Endothelial cell of hepatic sinusoid (primary cell): ENCODE measurements at regions not wholly inside any gene's neighbourhood (a gene's known extent, or its start where the extent isn't known, plus 50 kb on each side); places are given as distances from the start of the nearest gene placed in this dataset.

ENCODE experiments used
- in situ Hi-C: cut with HindIII; loops from 2 replicates; pipeline ENCODE4 v1.10.0; 2017; ENCODE audit warnings: low sequenced_read_pairs

- in situ Hi-C loops = no loop called here
Observed at GRCh38 chr13:106873810-106874209, 305.9 kb upstream of the ARGLU1 start.

- in situ Hi-C loops = loop anchor here (5.0 kb wide), 1 partner anchor 80 kb away; no protein-coding TSS in a partner anchor
Observed at GRCh38 chr13:106867249-106867648, 299.3 kb upstream of the ARGLU1 start.

- in situ Hi-C loops = loop anchor here (5.0 kb wide), 1 partner anchor 79 kb away; no protein-coding TSS in a partner anchor
Observed at GRCh38 chr13:106865716-106866440, 297.9 kb upstream of the ARGLU1 start.

GRCh38 chr13:106859533-106859904 is 291.6 kb upstream of the ARGLU1 start:
- in situ Hi-C loops = no loop called here

GRCh38 chr13:106858903-106859532 is 291.1 kb upstream of the ARGLU1 start:
- in situ Hi-C loops = no loop called here

GRCh38 chr13:106852436-106852835 is 284.5 kb upstream of the ARGLU1 start:
- in situ Hi-C loops = no loop called here

- in situ Hi-C loops = no loop called here
Observed at GRCh38 chr13:106850973-106851650, 283.2 kb upstream of the ARGLU1 start.

GRCh38 chr13:106846571-106847448 is 278.9 kb upstream of the ARGLU1 start:
- in situ Hi-C loops = no loop called here

- in situ Hi-C loops = no loop called here
Observed at GRCh38 chr13:106836186-106836802, 268.4 kb upstream of the ARGLU1 start.

- in situ Hi-C loops = no loop called here
Observed at GRCh38 chr13:106835477-106835876, 267.5 kb upstream of the ARGLU1 start.

- in situ Hi-C loops = no loop called here
Observed at GRCh38 chr13:106821979-106822378, 254.0 kb upstream of the ARGLU1 start.

GRCh38 chr13:106819413-106820180 is 251.7 kb upstream of the ARGLU1 start:
- in situ Hi-C loops = no loop called here

GRCh38 chr13:106818971-106819370 is 251.0 kb upstream of the ARGLU1 start:
- in situ Hi-C loops = no loop called here

- in situ Hi-C loops = no loop called here
Observed at GRCh38 chr13:106815545-106815944, 247.6 kb upstream of the ARGLU1 start.

- in situ Hi-C loops = no loop called here
Observed at GRCh38 chr13:106814463-106814862, 246.5 kb upstream of the ARGLU1 start.

- in situ Hi-C loops = no loop called here
Observed at GRCh38 chr13:106810069-106810468, 242.1 kb upstream of the ARGLU1 start.

- in situ Hi-C loops = no loop called here
Observed at GRCh38 chr13:106804991-106805390, 237.1 kb upstream of the ARGLU1 start.

GRCh38 chr13:106802917-106803316 is 235.0 kb upstream of the ARGLU1 start:
- in situ Hi-C loops = no loop called here

GRCh38 chr13:106799781-106800335 is 231.9 kb upstream of the ARGLU1 start:
- in situ Hi-C loops = loop anchor here (5.0 kb wide), 1 partner anchor 48 kb away; no protein-coding TSS in a partner anchor
